NCI-H2196 treated with DMSO at 0.1 percent for 48 hours (cell line): ENCODE measurements at regions not wholly inside any gene's neighbourhood (a gene's known extent, or its start where the extent isn't known, plus 50 kb on each side); places are given as distances from the start of the nearest gene placed in this dataset.

Source experiments
- DNase-seq: peaks from one replicate; lab custom pipeline; 2025; ENCODE audit not compliant: unreplicated experiment; lab: John Stamatoyannopoulos, UW

GRCh38 chr13:109602356-109602755 lies 184.0 kb downstream of the IRS2 start:
- no peak for DNase-seq

DNA sequence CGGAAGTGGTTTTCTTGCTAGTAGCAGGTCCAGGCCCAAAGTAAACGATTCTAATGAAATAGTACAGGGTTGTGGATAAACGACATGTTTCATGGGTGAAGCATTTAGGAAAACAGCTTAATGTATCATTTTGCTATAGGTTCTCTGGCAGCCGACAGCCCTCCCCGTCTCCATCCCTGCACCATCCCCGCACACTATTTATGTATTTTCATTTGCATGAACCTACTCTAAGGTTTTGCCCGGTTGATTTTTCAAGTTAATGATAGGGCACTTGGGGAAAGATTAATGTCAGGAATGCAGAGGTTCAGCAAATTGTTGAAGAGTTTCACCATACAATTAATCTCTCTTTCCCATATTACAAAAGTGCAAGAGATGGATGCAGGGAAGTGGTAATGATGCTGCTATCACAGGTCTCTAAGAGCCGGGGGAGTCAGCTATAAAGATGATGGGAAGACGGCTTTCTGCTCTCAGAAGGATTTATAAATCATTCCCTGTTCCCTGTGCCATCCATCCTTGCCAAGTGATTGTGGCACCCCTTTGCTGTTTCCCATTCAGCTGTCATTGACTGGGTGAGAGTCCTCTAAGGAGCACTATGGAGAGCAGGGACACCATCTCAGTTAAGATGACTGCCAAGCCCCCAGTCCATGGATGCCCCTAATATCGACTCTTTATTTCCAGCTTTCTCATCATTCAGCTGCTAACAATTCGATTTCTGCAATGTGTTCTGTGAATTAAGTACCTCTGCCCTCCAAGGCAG lies 186.3 kb downstream of the IRS2 start:
- DNase-seq: no peak

DNA sequence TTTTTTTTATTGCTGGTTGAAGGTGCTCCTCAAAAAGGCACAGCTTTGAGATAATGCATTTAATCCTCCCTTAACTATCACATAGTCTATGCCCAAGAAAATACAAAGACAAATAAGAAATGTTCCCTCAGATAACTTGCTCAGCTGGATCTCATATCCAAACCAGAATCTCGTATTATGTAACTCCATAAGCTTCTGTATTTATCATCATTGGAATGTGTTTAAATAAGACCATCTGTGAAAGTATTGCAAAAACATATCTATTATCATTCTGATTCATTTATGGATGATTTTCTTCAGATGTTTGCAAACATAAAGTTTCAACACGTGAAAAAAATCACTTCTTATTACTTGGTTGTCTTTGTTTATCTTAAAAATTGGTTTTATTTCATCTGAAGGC lies 190.9 kb downstream of the IRS2 start:
- no peak for DNase-seq

GRCh38 chr13:109593230-109593629 lies 193.2 kb downstream of the IRS2 start:
- DNase-seq: no peak

DNA sequence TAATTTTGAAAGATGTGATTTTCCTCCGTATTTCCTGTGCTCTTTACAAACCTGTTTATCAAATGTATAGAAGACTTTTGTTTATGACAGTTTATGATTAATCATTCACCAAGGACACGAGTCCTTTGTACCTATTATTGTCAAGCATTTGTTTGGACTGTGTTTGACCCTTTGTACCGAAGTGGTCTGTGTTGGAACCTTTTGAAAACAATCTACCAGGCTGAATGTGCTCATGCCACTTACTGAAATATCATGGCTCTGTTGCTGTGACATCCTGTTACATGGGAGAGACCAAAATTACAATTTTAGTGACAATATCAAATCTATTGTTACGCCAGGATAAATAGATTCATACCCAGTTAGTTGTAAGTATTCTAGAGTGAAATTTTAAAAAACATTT lies 193.6 kb downstream of the IRS2 start:
- DNase-seq: no peak

DNA sequence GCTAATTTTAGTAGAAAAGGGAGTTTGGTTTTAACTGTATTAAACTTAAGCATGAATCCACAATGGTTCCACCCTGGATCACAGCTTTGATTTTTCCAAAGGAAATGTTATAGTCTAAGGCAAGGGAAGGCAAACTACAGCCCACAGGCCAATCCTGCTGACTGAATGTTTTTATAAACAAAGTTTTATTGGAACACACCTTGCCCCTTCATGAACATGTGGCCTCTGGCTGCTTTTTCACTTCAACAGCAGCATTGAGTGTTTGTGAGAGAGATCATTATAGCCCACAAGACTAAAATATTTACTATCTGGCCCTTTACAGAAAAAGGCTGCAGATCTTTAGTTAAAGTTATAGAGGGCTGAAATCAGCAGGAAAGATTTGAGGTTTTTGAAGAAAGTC lies 198.7 kb downstream of the IRS2 start:
- no peak for DNase-seq

DNA sequence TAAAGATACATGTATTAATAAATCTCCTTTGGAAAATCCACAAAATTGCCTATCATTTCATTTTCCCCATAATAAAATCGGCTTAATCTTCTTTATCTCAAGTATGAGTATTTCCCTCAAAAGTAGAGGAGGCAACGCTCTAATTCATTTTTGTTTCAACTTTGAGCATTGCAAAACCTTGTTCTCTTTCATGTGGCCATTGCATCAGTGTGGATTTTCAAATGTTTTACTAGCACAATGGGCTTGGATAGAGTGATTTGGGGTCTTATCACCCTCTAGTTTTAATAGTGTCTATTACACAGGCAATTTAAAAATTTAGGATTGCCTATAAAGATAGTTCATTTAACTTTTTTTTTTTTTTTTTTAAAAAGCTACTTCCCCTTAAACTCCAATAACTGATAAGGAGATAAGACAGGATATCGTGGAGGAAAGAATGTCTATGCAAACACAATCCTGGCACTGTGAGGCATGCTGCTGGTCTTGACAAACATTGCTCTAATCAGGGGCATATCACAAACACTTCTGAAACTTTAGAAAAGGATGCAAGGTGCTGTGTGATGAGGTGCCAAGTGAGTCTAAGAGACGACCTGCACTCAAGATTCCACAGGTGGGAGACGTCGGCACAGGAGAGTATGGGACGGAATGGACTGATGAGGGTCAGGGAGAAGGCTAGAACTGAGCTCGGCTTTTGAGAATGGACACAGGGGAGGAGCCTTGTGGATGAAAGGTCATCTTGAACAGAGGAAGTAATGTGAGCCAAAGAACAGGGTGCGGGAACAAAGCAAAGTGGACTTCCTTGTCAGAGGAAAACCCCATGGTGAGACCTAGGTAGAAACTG lies 199.7 kb downstream of the IRS2 start:
- no peak for DNase-seq

DNA sequence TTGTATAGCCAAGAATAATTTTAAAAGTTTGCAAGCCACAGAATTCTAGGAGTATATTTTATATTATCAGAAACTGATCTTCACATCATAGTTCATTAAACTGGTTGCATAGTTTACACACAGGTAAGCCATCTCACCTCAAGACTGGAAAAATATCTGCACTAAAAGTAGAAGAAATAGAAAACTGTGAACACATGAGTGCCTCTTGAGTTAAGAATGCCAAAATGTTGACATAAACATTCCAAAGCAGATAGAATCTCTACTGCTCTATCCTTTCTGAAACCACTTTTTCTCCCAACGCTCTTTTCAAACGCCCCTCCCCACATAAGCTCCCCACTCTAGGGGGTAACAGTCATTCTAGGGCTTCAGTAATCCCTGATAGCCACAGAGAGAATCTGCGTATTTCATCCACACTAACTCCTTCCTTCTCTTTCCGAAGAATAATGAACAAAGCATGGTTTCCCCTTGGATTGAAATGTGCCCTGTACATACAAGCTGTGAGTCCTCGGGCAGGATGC lies 201.5 kb downstream of the IRS2 start:
- no peak for DNase-seq

DNA sequence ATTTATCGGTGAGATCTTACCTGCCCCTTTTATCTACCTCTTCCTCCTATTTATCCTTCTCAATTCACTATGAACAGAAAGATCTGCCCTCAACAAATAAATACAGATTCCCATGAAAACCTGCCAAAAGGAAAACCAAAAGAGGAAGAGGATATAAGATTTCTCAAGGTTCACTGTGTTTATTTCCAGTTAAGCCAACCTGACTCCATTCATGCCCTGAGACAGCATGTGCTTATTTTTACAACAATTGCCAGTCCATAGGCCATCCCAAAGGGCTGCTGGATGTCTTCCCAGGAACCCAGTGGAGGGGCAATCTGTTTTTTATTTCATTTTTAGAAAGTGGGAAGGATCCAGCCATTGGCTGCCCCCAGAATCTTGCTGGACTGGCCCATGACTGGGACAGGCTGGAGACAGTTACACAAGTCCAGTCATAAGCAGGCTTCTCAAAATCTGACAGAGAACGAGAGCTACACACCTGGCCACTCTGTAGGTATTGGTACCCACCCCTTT lies 209.1 kb downstream of the IRS2 start:
- DNase-seq: no peak

DNA sequence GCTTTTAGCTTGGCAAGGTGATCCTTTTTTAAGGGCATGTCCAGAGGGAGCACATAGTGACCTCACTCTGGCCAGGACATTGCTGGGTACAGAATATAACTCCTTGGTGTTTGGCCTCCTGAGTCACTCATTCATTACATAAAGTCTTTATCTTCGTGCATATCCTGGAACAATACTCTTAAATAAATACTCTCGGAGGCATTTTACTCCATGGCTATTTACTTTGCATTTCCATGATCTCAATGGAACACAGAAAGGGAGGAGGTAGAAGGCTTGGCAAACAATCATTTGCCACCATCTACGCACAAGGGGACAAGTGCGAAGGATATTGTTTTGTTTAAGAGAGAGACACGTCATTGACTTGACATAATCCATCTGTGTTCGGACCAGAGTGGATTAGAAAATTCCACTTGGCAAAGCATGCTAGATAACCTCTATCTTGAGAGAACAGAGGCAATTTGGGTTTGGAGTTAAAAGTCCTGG lies 210.0 kb downstream of the IRS2 start:
- DNase-seq: no peak

GRCh38 chr13:109575821-109576220 lies 210.6 kb downstream of the IRS2 start:
- no peak for DNase-seq

DNA sequence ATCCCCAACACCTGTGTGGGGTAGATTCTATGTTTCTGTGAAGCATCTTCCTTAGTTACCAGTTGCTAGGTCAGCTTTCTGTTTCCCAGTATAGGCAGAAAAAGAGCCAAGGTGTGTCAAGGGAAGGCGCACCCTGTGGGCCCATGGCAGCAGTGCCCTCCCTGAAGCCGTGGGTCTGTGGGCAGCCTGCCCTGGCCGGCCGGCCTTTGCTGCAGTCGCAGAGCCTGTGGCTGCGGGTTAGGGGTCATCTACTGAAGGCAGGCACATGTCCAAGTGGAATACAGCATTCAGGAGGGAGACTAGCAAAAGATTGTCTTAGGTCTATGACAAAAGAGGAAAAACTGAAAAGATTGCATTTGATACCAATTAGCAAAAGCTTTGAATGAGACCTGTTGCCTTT lies 214.0 kb downstream of the IRS2 start:
- DNase-seq: no peak

DNA sequence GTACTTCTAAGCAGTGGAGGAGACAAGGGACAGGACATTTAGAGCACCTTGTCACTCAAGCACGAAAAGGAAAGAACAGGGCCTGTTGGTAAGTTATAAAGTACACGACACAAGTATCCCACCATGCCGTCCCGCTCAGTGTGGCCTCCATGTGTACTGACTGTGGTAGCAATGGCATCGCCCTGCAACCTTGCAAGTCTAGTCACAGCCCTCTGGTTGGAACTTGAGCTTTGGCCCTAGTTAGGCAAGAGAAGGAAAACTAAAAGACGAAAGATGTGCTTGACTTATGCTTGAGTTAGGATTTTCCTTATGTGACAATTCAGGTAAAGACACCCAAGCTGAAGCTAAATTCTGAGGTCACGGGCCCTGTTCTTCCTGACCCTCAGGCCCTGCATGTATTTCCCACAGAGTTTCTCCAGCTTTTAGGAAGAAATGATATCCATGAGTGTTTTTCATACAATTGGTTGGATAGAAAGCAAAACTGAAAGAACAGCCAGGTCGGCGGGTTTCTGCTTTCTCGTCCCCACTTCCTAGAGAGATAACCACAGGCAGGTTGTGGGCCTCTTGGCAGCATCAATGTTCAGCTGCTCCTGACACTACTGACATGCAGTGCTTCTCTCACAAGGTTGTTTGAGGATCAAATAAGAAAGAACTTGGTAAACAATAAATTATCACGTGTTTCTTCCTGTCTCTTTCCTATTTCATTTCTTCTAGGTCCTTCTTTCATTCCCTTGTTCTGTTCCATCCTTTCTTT lies 216.2 kb downstream of the IRS2 start:
- DNase-seq: no peak

DNA sequence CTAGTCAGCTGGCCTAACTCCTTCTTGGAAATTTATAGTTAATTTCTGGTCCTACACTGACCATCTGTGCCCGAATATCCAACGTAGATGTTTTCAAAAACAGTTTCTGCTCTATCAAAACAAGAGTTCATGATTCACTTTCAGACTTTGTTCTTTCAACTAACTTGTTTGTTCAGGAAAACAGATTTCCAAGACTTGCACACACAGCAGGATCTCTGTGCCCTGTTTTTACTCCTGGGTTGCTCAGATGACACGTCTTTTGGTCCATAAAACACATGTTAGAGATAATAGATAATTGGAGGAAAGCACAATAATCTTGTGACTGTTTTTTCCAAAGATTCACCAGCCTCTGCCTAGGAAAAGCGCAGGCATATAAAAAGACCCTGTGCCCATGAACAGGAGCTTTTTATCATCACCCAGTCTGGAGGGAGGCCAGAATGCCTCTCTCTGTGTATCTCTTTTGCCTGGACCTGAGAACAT lies 218.0 kb downstream of the IRS2 start:
- DNase-seq: no peak

GRCh38 chr13:109567315-109567714 lies 219.1 kb downstream of the IRS2 start:
- no peak for DNase-seq

DNA sequence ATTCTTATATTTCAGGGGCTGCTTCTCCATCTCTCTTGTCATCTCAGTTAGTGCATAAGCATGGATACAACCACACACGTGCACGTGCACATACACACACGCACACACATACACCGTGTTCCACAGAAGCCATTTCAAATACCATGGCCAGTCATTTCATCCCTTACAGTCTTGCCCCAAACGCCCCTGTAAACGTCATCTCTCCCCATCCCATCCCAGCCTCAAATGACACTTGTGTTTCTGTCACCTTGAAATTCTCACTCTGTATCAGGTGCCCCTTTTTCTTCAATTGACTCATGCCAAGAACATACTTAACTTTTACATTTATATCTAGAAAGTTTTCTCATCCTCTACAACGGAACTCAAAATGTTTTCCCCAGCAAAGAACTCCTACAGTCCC lies 220.5 kb downstream of the IRS2 start:
- DNase-seq: no peak

DNA sequence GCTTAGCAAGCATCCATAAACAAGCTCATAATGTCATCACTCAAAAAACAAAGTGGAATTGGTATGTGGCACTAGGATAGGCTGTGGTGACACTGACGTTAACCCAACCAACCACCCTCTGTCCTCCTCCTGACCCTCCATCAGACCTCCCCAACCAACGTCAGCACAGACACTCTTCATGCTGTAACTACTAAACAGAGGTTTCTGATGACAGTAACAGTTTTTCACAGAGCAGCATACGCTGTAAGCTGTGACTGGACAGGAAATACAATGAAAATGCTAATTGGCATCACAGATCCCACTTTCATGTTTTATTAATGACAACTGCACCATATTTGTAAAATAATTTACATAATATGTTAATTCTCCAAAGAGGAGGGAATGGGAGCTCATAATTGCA lies 238.0 kb downstream of the IRS2 start:
- no peak for DNase-seq

DNA sequence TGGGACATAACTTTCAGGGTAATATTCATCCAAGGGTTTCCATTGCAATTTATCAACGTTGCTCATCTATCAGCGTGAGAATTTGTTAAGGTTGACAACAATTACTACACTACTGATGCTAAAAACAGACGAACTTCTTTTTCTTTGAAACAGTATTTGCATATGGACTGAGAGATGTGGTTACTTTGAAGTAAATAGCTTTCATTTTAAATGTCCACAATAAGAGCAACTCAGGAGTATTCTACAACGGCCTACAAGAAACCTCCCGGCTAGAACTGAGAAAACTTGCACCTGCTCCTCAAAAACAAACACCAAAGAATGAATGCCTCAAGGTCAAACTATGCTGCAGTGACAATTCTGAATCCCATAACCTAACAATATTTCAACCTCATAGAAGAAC lies 238.4 kb downstream of the IRS2 start:
- DNase-seq: no peak

DNA sequence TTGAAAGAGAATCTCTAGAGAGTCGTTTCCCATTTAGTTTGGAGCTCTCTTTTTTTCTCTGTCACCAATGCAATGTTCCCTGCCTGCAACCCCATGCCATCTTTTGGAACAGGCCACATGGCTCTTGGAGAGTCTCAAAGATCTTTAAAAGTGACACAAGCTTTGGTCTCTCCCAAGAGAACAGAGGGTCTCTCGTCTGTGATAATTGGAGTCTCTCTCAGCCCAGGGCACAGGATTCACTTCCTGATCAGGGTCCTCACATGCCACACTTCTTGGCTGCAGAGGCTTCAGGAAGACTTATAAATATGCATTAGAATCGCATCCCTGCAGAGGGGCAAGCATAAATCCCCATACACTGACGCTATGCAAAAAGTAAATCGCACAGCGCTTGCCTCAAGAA lies 240.5 kb downstream of the IRS2 start:
- DNase-seq: no peak

- DNase-seq: no peak
Observed at GRCh38 chr13:109541081-109541480, 245.3 kb downstream of the IRS2 start.

GRCh38 chr13:109537584-109537983 lies 248.8 kb downstream of the IRS2 start:
- DNase-seq: no peak
